ENCODE measurements at regions not wholly inside any gene's neighbourhood (a gene's known extent, or its start where the extent isn't known, plus 50 kb on each side); places are given as distances from the start of the nearest gene placed in this dataset.

DNA sequence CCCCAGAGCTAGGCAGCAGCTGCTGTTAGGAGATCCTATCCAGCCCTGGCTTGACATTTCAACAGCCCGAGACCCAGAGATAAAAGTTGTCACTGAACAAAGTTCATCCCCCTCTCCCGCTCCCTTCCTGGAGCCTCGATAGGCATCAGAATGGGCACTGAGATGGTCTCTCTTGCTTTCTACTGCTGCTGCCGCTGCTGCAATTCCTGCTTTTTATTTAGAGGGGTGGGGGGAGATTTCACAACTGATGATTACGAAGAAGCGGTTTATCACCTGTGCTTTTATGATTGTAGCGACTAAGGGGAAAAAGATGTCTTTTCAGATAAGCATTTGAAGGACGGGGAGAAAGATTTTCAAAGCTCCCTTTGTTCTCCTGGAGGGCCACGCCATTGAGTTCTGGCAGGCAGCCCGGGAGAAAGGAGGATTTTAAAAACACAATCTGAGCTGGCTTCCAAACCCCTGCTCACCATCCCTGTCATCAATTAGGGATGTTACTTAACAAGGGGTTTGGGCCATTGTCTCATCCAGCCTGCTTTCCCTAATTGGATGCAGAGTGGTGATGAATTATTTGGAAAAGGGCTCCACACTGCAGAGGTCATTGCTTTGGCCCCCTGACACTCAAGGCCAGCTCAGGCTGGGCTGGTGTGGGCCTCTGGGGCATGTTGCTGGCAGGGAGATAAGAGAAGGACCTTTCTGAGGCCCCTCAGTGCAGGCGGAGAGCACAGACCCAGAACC lies 344.7 kb downstream of the BUD13 start:
- TF ChIP-seq, protein P1, sequence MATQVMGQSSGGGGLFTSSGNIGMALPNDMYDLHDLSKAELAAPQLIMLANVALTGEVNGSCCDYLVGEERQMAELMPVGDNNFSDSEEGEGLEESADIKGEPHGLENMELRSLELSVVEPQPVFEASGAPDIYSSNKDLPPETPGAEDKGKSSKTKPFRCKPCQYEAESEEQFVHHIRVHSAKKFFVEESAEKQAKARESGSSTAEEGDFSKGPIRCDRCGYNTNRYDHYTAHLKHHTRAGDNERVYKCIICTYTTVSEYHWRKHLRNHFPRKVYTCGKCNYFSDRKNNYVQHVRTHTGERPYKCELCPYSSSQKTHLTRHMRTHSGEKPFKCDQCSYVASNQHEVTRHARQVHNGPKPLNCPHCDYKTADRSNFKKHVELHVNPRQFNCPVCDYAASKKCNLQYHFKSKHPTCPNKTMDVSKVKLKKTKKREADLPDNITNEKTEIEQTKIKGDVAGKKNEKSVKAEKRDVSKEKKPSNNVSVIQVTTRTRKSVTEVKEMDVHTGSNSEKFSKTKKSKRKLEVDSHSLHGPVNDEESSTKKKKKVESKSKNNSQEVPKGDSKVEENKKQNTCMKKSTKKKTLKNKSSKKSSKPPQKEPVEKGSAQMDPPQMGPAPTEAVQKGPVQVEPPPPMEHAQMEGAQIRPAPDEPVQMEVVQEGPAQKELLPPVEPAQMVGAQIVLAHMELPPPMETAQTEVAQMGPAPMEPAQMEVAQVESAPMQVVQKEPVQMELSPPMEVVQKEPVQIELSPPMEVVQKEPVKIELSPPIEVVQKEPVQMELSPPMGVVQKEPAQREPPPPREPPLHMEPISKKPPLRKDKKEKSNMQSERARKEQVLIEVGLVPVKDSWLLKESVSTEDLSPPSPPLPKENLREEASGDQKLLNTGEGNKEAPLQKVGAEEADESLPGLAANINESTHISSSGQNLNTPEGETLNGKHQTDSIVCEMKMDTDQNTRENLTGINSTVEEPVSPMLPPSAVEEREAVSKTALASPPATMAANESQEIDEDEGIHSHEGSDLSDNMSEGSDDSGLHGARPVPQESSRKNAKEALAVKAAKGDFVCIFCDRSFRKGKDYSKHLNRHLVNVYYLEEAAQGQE (IDR thresholded peaks at IDR 0.05; ENCODE audit: low read depth): no peak
- TF ChIP-seq YY1 (IDR thresholded peaks at IDR 0.05; ENCODE audit: low read depth) (no peak), EP300 (IDR thresholded peaks at IDR 0.05; ENCODE audit: borderline replicate concordance) (no peak), ZBTB7A (IDR thresholded peaks at IDR 0.05; ENCODE audit: low read depth) (no peak), USF1 (IDR thresholded peaks at IDR 0.05) (no peak), TAF1 (IDR thresholded peaks at IDR 0.05; ENCODE audit: low read depth) (no peak)
- TF ChIP-seq, protein P2, sequence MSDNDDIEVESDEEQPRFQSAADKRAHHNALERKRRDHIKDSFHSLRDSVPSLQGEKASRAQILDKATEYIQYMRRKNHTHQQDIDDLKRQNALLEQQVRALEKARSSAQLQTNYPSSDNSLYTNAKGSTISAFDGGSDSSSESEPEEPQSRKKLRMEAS (IDR thresholded peaks at IDR 0.05): no peak

Data from Ishikawa (cell line).